ENCODE measurements at regions not wholly inside any gene's neighbourhood (a gene's known extent, or its start where the extent isn't known, plus 50 kb on each side); places are given as distances from the start of the nearest gene placed in this dataset.
"Not testable (repeated sequence)": the region's sequence is repeated elsewhere in the genome, so short reads cannot be mapped to it uniquely, and the experiment has no call there.

- FAIRE-seq (no peak), DNase-seq (ENCODE audit: low spot score) (no peak)
Measured at GRCh38 chr2:11950896-11951295, 204.5 kb downstream of the LPIN1 start.

GRCh38 chr2:11951492-11951891 lies 205.1 kb downstream of the LPIN1 start:
- not testable (repeated sequence) for FAIRE-seq; DNase-seq (ENCODE audit: low spot score)

- FAIRE-seq (no peak), DNase-seq (ENCODE audit: low spot score) (no peak)
Measured at GRCh38 chr2:11953258-11953657, 206.8 kb downstream of the LPIN1 start.

GRCh38 chr2:11955314-11955713 lies 208.9 kb downstream of the LPIN1 start:
- FAIRE-seq (no peak), DNase-seq (ENCODE audit: low spot score) (no peak)

GRCh38 chr2:11955884-11956291 lies 209.5 kb downstream of the LPIN1 start:
- DNase-seq (ENCODE audit: low spot score): no peak
- no peak for FAIRE-seq

- FAIRE-seq (no peak), DNase-seq (ENCODE audit: low spot score) (no peak)
Measured at GRCh38 chr2:11962707-11963328, 216.4 kb downstream of the LPIN1 start.

- FAIRE-seq (no peak), DNase-seq (ENCODE audit: low spot score) (no peak)
Measured at GRCh38 chr2:11963966-11964365, 217.5 kb downstream of the LPIN1 start.

- DNase-seq (ENCODE audit: low spot score): no peak
- no peak for FAIRE-seq
Measured at GRCh38 chr2:11967946-11968465, 221.6 kb downstream of the LPIN1 start.

GRCh38 chr2:11968521-11968920 lies 222.1 kb downstream of the LPIN1 start:
- no peak for DNase-seq (ENCODE audit: low spot score)
- FAIRE-seq: peak; percentile 65

GRCh38 chr2:11969774-11970173 lies 223.3 kb downstream of the LPIN1 start:
- FAIRE-seq: no peak

GRCh38 chr2:11974573-11974972 lies 228.1 kb downstream of the LPIN1 start:
- DNase-seq (ENCODE audit: low spot score): no peak
- no peak for FAIRE-seq

More at GRCh38 chr2:11969774-11970173, 223.3 kb downstream of the LPIN1 start:
- no peak for DNase-seq (ENCODE audit: low spot score)

GRCh38 chr2:11975373-11975772 lies 228.9 kb downstream of the LPIN1 start:
- FAIRE-seq (no peak), DNase-seq (ENCODE audit: low spot score) (no peak)

GRCh38 chr2:11976073-11976472 lies 229.6 kb downstream of the LPIN1 start:
- DNase-seq (ENCODE audit: low spot score) (no peak), FAIRE-seq (no peak)

- no peak for FAIRE-seq
- no peak for DNase-seq (ENCODE audit: low spot score)
Measured at GRCh38 chr2:11977766-11978524, 231.5 kb downstream of the LPIN1 start.

- FAIRE-seq: no peak
- DNase-seq (ENCODE audit: low spot score): no peak
Measured at GRCh38 chr2:11980809-11981208, 234.4 kb downstream of the LPIN1 start.

- no peak for FAIRE-seq
- no peak for DNase-seq (ENCODE audit: low spot score)
Measured at GRCh38 chr2:11983401-11983800, 237.0 kb downstream of the LPIN1 start.

GRCh38 chr2:11983870-11984269 lies 237.4 kb downstream of the LPIN1 start:
- no peak for DNase-seq (ENCODE audit: low spot score)

GRCh38 chr2:11984316-11985158 lies 238.1 kb downstream of the LPIN1 start:
- no peak for FAIRE-seq
- DNase-seq (ENCODE audit: low spot score): no peak

More at GRCh38 chr2:11983870-11984269, 237.4 kb downstream of the LPIN1 start:
- FAIRE-seq: no peak

- FAIRE-seq (no peak), DNase-seq (ENCODE audit: low spot score) (no peak)
Measured at GRCh38 chr2:11985817-11986566, 239.6 kb downstream of the LPIN1 start.

GRCh38 chr2:11987151-11987550 lies 240.7 kb downstream of the LPIN1 start:
- DNase-seq (ENCODE audit: low spot score) (no peak), FAIRE-seq (no peak)

Data from urothelium cell line (cell line).